Nephron (organoid): ENCODE measurements at regions not wholly inside any gene's neighbourhood (a gene's known extent, or its start where the extent isn't known, plus 50 kb on each side); places are given as distances from the start of the nearest gene placed in this dataset.
A peak's percentile ranks its signal among the peaks of the same experiment; 100 is the strongest.
"Not testable (repeated sequence)": the region's sequence is repeated elsewhere in the genome, so short reads cannot be mapped to it uniquely, and the experiment has no call there.

ENCODE experiments used
- H3K27ac Mint-ChIP-seq, 3 experiments: 2 replicates each; pipeline ENCODE4 v1.8.0; 2020; ENCODE audit warnings: mixed read lengths in 3 of 3, mild to moderate bottlenecking in 2 of 3, moderate library complexity in 1 of 3
- H3K27me3 Mint-ChIP-seq: 2 replicates; pipeline ENCODE4 v1.8.0; 2021; ENCODE audit warnings: low read depth, mild to moderate bottlenecking, moderate library complexity, mixed read lengths
- H3K36me3 Mint-ChIP-seq: 2 replicates; pipeline ENCODE4 v1.8.0; 2020; ENCODE audit warnings: low read depth, mixed read lengths
- H3K4me1 Mint-ChIP-seq: 2 replicates; pipeline ENCODE4 v1.8.0; 2020; ENCODE audit warnings: mixed read lengths
- H3K4me3 Mint-ChIP-seq, 3 experiments: 2 replicates each; pipeline ENCODE4 v1.8.0; 2020; ENCODE audit warnings: mild to moderate bottlenecking in 3 of 3, mixed read lengths in 3 of 3, moderate library complexity in 2 of 3
- H3K9me3 Mint-ChIP-seq: 2 replicates; pipeline ENCODE4 v1.8.0; 2020; ENCODE audit warnings: mixed read lengths
- CTCF ChIP-seq, 3 experiments: fragments of 200-600 bp; sonication (generic); IDR thresholded peaks; one replicate each; pipeline ENCODE4 v1.5.0; 2021; ENCODE audit warnings: antibody characterized with exemption in 3 of 3; ENCODE audit not compliant: unreplicated experiment in 3 of 3

DNA sequence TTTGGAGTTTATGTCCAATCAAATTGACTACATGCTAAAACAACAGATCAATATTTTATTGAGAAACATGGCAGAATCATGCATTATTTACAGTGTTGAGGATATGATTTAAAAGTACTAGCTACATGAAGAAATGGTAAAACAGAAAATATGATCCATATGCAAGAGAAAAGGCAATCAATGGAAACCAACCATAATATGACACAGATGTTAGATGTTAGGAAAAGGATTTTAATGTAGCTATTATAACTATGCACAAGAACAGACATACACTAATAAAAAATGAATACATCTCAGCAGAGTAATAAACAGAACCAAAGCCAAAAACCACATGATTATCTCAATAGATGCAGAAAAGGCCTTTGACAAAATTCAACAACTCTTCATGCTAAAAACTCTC is 166.2 kb upstream of the CACNA2D1 start:
- Mint-ChIP-seq H3K4me3 (no peak overlapping the region), H3K9me3 (peaks cover 4% of the 10 kb centered on the region), H3K27me3 (no peaks in the 10 kb centered on the region), H3K4me1 (no peaks in the 10 kb centered on the region), H3K36me3 (no peaks in the 10 kb centered on the region), H3K27ac (no peak overlapping the region)
- no peak for TF ChIP-seq CTCF (IDR thresholded peaks at IDR 0.05; ENCODE audit: unreplicated experiment in 3 of 3)

GRCh38 chr7:82605247-82605864 is 161.8 kb upstream of the CACNA2D1 start:
- Mint-ChIP-seq H3K27ac (no peak overlapping the region), H3K4me3 (no peak overlapping the region), H3K9me3 (peaks cover 4% of the 10 kb centered on the region), H3K4me1 (peaks cover 7% of the 10 kb centered on the region), H3K27me3 (no peaks in the 10 kb centered on the region), H3K36me3 (no peaks in the 10 kb centered on the region)
- TF ChIP-seq CTCF (IDR thresholded peaks at IDR 0.05; ENCODE audit: unreplicated experiment in 3 of 3): peak; percentile 69 to 81 (median 74)

DNA sequence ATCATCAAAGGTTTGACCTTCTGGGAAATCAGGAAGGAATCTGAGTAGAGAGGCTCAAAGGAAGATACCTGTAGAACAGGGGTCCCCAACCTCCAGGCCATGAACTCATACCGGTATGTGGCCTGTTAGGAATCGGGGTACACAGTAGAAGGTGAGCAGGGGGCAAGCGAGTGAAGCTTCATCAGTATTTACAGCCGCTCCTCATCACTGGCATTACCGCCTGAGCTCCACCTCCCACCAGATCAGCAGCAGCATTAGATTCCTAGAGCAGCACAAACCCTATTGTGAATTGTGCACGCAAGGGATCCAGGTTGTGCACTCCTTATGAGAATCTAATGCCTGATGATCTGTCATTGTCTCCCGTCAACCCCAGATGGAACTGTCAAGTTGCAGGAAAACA is 158.5 kb upstream of the CACNA2D1 start:
- Mint-ChIP-seq H3K9me3 (no peaks in the 10 kb centered on the region), H3K4me1 (peaks cover 11% of the 10 kb centered on the region), H3K36me3 (no peaks in the 10 kb centered on the region), H3K4me3 (no peak overlapping the region), H3K27me3 (no peaks in the 10 kb centered on the region), H3K27ac (no peak overlapping the region)
- no peak for TF ChIP-seq CTCF (IDR thresholded peaks at IDR 0.05; ENCODE audit: unreplicated experiment in 3 of 3)

- Mint-ChIP-seq H3K4me1 (peaks cover 11% of the 10 kb centered on the region), H3K36me3 (no peaks in the 10 kb centered on the region), H3K27ac (no peak overlapping the region), H3K27me3 (no peaks in the 10 kb centered on the region), H3K9me3 (no peaks in the 10 kb centered on the region), H3K4me3 (no peak overlapping the region)
- no peak for TF ChIP-seq CTCF (IDR thresholded peaks at IDR 0.05; ENCODE audit: unreplicated experiment in 3 of 3)
These were observed 157.0 kb upstream of the CACNA2D1 start for GRCh38 chr7:82600531-82600930.

- H3K4me3 Mint-ChIP-seq: no peak overlapping the region
- no peaks in the 10 kb centered on the region for H3K27me3 Mint-ChIP-seq
- no peak overlapping the region for H3K27ac Mint-ChIP-seq
- H3K4me1 Mint-ChIP-seq: peaks cover 11% of the 10 kb centered on the region
- no peaks in the 10 kb centered on the region for H3K9me3 Mint-ChIP-seq
- no peak for TF ChIP-seq CTCF (IDR thresholded peaks at IDR 0.05; ENCODE audit: unreplicated experiment in 3 of 3)
- no peaks in the 10 kb centered on the region for H3K36me3 Mint-ChIP-seq
These were observed 156.3 kb upstream of the CACNA2D1 start for GRCh38 chr7:82599895-82600294.

GRCh38 chr7:82598958-82599357 is 155.4 kb upstream of the CACNA2D1 start:
- no peaks in the 10 kb centered on the region for H3K27me3 Mint-ChIP-seq
- no peak overlapping the region for H3K27ac Mint-ChIP-seq
- no peaks in the 10 kb centered on the region for H3K9me3 Mint-ChIP-seq
- peaks cover 20% of the 10 kb centered on the region for H3K4me1 Mint-ChIP-seq
- TF ChIP-seq CTCF (IDR thresholded peaks at IDR 0.05; ENCODE audit: unreplicated experiment in 3 of 3): no peak
- no peak overlapping the region for H3K4me3 Mint-ChIP-seq
- H3K36me3 Mint-ChIP-seq: no peaks in the 10 kb centered on the region

DNA sequence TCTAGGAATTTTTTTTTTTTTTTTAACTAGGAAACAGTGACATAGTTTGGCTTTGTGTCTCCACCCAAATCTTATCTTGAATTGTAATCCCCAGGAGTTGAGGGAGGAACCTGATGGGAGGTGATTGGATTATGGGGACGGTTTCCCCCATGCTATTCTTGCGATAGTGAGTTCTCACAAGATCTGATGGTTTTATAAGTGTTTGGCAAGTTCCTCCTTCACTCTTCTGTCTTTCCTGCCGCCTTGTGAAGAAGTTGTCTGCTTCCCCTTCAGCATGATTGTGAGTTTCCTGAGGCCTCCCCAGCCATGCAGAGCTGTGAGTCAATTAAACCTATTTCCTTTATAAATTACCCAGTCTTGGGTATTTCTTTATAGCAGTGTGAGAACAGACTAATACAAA is 152.2 kb upstream of the CACNA2D1 start:
- not testable (repeated sequence) for H3K27ac Mint-ChIP-seq, H3K4me3 Mint-ChIP-seq, H3K9me3 Mint-ChIP-seq, H3K27me3 Mint-ChIP-seq, H3K36me3 Mint-ChIP-seq
- peaks cover 18% of the 10 kb centered on the region for H3K4me1 Mint-ChIP-seq
